Progenitor cell of endocrine pancreas (in vitro differentiated cells): ENCODE measurements at regions not wholly inside any gene's neighbourhood (a gene's known extent, or its start where the extent isn't known, plus 50 kb on each side); places are given as distances from the start of the nearest gene placed in this dataset.

ENCODE experiments used
- DNase-seq: peaks from one replicate; pipeline ENCODE4 v3.0.0; 2021; ENCODE audit warnings: low spot score; ENCODE audit not compliant: unreplicated experiment
- H3K27ac Mint-ChIP-seq: 2 replicates; pipeline ENCODE4 v1.8.0; 2021; ENCODE audit warnings: mild to moderate bottlenecking, moderate library complexity, mixed read lengths
- H3K27me3 Mint-ChIP-seq: 2 replicates; pipeline ENCODE4 v1.8.0; 2021; ENCODE audit warnings: mixed read lengths
- H3K36me3 Mint-ChIP-seq: 2 replicates; pipeline ENCODE4 v1.8.0; 2022; ENCODE audit warnings: mixed read lengths; ENCODE audit not compliant: insufficient read depth
- H3K4me1 Mint-ChIP-seq: 2 replicates; pipeline ENCODE4 v1.8.0; 2021; ENCODE audit warnings: low read depth, mixed read lengths
- H3K4me3 Mint-ChIP-seq: 2 replicates; pipeline ENCODE4 v1.8.0; 2021; ENCODE audit warnings: low read depth, mild to moderate bottlenecking, moderate library complexity, mixed read lengths
- H3K9me3 Mint-ChIP-seq: 2 replicates; pipeline ENCODE4 v1.8.0; 2021; ENCODE audit warnings: low read depth, mixed read lengths
- CTCF ChIP-seq: fragments of 200-600 bp; sonication (generic); IDR thresholded peaks from one replicate; pipeline ENCODE4 v1.5.0; 2021; ENCODE audit warnings: antibody characterized with exemption, mild to moderate bottlenecking; ENCODE audit not compliant: unreplicated experiment

GRCh38 chr6:2434116-2434515 lies 188.7 kb upstream of the GMDS start:
- no peak overlapping the region for H3K27ac Mint-ChIP-seq
- H3K4me3 Mint-ChIP-seq, result no peak overlapping the region

GRCh38 chr6:2433711-2434110 lies 188.3 kb upstream of the GMDS start:
- TF ChIP-seq CTCF, result no peak
- H3K27ac Mint-ChIP-seq, result no peak overlapping the region
- no peak overlapping the region for H3K4me3 Mint-ChIP-seq

More at GRCh38 chr6:2434116-2434515, 188.7 kb upstream of the GMDS start:
- no peaks in the 10 kb centered on the region for H3K36me3 Mint-ChIP-seq
- H3K27me3 Mint-ChIP-seq, result peaks cover 2% of the 10 kb centered on the region
- no peak for TF ChIP-seq CTCF
- DNase-seq, result no peak
- peaks cover 15% of the 10 kb centered on the region for H3K4me1 Mint-ChIP-seq
- H3K9me3 Mint-ChIP-seq, result no peaks in the 10 kb centered on the region

GRCh38 chr6:2433266-2433665 lies 187.9 kb upstream of the GMDS start:
- TF ChIP-seq CTCF, result no peak
- Mint-ChIP-seq H3K27ac (no peak overlapping the region), H3K4me1 (peaks cover 15% of the 10 kb centered on the region), H3K4me3 (no peak overlapping the region), H3K27me3 (peaks cover 2% of the 10 kb centered on the region), H3K9me3 (no peaks in the 10 kb centered on the region), H3K36me3 (no peaks in the 10 kb centered on the region)
- DNase-seq, result no peak

More at GRCh38 chr6:2433711-2434110, 188.3 kb upstream of the GMDS start:
- DNase-seq, result no peak
- peaks cover 15% of the 10 kb centered on the region for H3K4me1 Mint-ChIP-seq
- H3K9me3 Mint-ChIP-seq, result no peaks in the 10 kb centered on the region
- H3K27me3 Mint-ChIP-seq, result peaks cover 2% of the 10 kb centered on the region
- no peaks in the 10 kb centered on the region for H3K36me3 Mint-ChIP-seq

DNA sequence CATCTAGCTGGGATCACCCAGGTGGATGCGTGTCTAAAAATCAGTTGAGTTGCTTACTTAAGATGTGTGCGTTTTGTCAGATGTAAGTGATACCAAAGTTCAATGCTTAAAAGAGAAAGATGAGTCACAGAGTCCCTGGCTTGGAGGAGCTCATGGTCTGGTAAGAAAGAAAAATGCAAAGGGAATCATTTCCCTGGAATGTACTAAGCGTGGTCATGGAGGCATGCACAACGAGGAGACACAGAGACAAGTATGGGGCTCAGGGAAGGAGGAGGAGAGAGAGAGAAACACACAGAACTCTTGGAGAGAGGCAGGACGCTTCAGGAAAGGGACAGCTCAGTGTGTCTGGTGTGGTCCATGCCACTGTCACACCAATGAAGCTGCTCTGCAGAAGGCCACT lies 186.9 kb upstream of the GMDS start:
- peaks cover 2% of the 10 kb centered on the region for H3K27me3 Mint-ChIP-seq
- H3K36me3 Mint-ChIP-seq, result no peaks in the 10 kb centered on the region
- no peak overlapping the region for H3K27ac Mint-ChIP-seq
- no peak for TF ChIP-seq CTCF
- peaks cover 15% of the 10 kb centered on the region for H3K4me1 Mint-ChIP-seq
- no peak for DNase-seq
- H3K9me3 Mint-ChIP-seq, result no peaks in the 10 kb centered on the region
- no peak overlapping the region for H3K4me3 Mint-ChIP-seq

GRCh38 chr6:2430612-2431011 lies 185.2 kb upstream of the GMDS start:
- Mint-ChIP-seq H3K4me1 (peaks cover 15% of the 10 kb centered on the region), H3K9me3 (no peaks in the 10 kb centered on the region), H3K27ac (no peak overlapping the region), H3K4me3 (no peak overlapping the region), H3K27me3 (peaks cover 2% of the 10 kb centered on the region), H3K36me3 (no peaks in the 10 kb centered on the region)
- no peak for TF ChIP-seq CTCF
- DNase-seq, result no peak
